ENCODE measurements at regions not wholly inside any gene's neighbourhood (a gene's known extent, or its start where the extent isn't known, plus 50 kb on each side); places are given as distances from the start of the nearest gene placed in this dataset.

GRCh38 chr6:156448579-156448978 lies 328.6 kb upstream of the ARID1B start:
- POLR2A ChIA-PET = no interaction called here
- TF ChIP-seq CTCF (IDR thresholded peaks at IDR 0.05; ENCODE audit: control extremely low read depth, extremely low read depth, low read depth, missing control alignments) = no peak
- DNase-seq (ENCODE audit: extremely low spot score) = no peak
- CTCF ChIA-PET = interaction anchor here (1.2 kb wide), 1 partner anchor 27 kb away, joined by 3 read pairs; no protein-coding TSS in a partner anchor

GRCh38 chr6:156440688-156441087 lies 336.5 kb upstream of the ARID1B start:
- POLR2A ChIA-PET = no interaction called here
- no peak for DNase-seq (ENCODE audit: extremely low spot score)
- TF ChIP-seq CTCF (IDR thresholded peaks at IDR 0.05; ENCODE audit: control extremely low read depth, extremely low read depth, low read depth, missing control alignments) = no peak
- CTCF ChIA-PET = no interaction called here

DNA sequence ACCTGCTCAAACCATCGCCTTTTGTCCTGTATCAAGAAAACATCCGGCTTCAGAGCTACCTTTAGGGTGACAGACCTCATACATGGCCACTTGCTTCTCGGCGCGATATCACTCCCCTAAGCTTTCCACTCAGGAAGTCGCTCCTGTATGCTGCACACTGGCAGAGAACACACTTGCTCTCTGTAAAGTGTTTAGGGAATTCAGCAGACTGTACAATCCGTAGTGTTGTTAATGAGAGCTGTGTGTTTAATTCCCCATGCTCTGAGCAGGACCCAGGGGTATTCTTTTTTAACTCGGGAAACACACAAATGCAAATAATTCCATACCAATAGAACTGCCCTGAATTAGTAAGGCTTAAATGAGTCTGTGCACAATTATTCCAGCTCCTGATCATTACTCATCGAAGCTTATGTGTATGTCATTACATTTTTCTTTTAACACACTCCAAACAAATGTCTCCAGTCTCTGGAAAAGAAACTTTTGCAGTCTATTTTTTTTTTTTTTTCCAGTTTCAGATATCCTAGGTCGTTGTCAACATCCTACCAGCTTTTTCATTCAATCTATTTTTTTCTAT lies 338.7 kb upstream of the ARID1B start:
- no peak for DNase-seq (ENCODE audit: extremely low spot score)

GRCh38 chr6:156437121-156437879 lies 339.9 kb upstream of the ARID1B start:
- no peak for DNase-seq (ENCODE audit: extremely low spot score)
- TF ChIP-seq CTCF (IDR thresholded peaks at IDR 0.05; ENCODE audit: control extremely low read depth, extremely low read depth, low read depth, missing control alignments) = no peak
- ChIA-PET CTCF (interaction anchor here (0.9 to 2.1 kb wide), 6 partner anchors 9 to 16 kb away, joined by 3 to 7 read pairs (median 4); no protein-coding TSS in a partner anchor), POLR2A (no interaction called here)

More for the DNA sequence above, 338.7 kb upstream of the ARID1B start:
- TF ChIP-seq CTCF (IDR thresholded peaks at IDR 0.05; ENCODE audit: control extremely low read depth, extremely low read depth, low read depth, missing control alignments) = no peak
- CTCF ChIA-PET = interaction anchor here (1.0 to 2.1 kb wide), 7 partner anchors 8 to 17 kb away, joined by 3 to 7 read pairs (median 3); no protein-coding TSS in a partner anchor
- POLR2A ChIA-PET = no interaction called here

DNA sequence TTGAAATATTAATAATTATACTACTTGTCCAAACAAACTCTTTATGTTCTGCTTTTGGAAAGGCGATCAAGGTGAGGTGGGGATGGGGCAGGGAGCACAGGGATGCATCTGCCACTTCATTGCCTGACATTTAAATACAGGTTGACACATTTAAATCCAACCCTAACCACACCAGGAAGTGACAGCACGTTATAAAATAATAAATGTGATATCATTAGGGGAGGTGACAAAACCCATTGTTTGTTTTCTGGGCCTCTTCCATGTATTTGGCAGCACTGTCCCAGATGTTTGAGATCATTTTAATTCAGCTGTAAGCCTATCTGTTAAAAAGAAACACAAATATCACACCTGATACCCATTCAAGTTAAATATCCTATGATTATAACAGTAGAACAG lies 342.4 kb upstream of the ARID1B start:
- DNase-seq (ENCODE audit: extremely low spot score) = no peak
- no peak for TF ChIP-seq CTCF (IDR thresholded peaks at IDR 0.05; ENCODE audit: control extremely low read depth, extremely low read depth, low read depth, missing control alignments)
- POLR2A ChIA-PET = no interaction called here
- CTCF ChIA-PET = interaction anchor here (0.9 to 1.4 kb wide), 2 partner anchors 11 to 16 kb away, joined by 3 to 4 read pairs; no protein-coding TSS in a partner anchor

DNA sequence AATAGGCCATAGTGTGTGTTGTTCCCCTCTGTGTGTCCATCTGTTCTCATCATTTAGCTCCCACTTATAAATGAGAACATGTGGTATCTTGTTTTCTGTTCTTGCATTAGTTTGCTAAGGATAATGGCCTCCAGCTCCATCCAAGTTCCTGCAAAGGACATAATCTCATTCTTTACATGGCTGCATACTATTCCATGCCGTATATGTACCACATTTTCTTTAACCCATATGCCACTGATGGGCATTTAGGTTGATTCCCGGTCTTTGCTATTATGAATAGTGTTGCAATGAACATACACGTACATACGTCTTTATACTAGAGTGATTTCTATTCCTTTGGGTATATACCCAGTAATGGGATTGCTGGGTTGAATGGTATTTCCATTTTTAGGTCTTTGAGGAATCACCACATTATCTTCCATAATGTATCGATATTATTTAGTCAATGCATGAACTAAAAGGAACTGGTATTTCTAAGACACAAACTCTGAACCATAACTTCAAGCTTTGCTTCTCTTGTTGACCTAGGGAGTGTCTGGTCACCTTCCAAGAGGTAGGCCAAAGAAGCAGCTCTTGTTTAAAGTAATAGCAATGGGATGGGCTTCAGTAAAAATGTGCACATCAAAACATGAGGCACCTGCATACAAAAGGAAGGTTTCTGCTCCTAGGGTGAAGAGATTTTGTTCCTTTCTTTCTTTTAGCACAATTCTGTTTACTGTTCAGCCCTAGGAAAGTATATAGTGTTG lies 343.0 kb upstream of the ARID1B start:
- CTCF ChIA-PET = interaction anchor here (1.4 to 1.6 kb wide), 2 partner anchors 10 to 17 kb away, joined by 3 to 5 read pairs; no protein-coding TSS in a partner anchor
- no peak for TF ChIP-seq CTCF (IDR thresholded peaks at IDR 0.05; ENCODE audit: control extremely low read depth, extremely low read depth, low read depth, missing control alignments)
- no peak for DNase-seq (ENCODE audit: extremely low spot score)
- POLR2A ChIA-PET = interaction anchor here (0.6 kb wide), 1 partner anchor 12 kb away, joined by 5 read pairs; no protein-coding TSS in a partner anchor

Data from GM10248 (cell line).